ENCODE measurements at regions not wholly inside any gene's neighbourhood (a gene's known extent, or its start where the extent isn't known, plus 50 kb on each side); places are given as distances from the start of the nearest gene placed in this dataset.

DNA sequence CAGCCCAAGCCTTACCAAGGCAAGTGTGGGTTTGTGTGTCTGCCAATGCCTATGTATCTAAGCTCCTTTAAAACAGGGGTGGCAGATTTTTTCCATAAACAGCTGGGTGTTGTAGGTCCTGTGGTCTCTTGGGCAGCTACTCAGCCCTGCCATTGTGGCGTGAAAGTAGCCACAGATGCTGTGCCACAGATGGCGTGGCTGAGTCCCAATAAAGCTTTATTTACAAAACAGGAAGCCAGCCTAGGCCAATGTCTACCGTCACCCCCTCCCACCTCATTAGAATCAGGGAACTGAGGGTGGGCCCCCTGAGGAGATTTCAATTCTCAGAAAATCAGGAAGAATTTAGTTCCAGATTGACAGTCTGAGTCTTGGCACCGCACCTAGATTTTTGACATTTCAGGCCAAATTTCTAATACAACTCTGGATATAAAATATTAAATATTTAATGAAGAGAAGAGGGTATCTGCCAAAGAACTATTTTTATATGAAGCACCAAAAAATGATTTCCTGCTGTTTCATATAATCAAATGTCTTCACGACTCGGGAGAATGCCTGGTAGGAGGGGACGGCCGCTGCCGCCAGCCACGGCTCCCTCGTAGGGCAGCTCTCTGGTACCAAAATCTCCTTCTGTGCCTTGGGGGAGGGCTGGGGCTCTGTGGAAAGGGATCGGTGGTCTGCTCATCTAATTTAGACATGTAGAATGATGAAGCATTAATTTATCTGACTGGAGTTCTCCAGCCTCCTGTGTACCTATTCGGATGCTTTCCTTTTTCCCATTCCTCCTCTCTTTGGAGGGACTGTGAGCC is 420.9 kb downstream of the IRX2 start:
- POLR2A ChIA-PET (ENCODE audit: partially characterized antibody) = no interaction called here
- H4K8ac ChIP-seq (ENCODE audit: extremely low read depth, insufficient read depth, low read length) = no peak overlapping the region
- TF ChIP-seq MAFK (IDR thresholded peaks at IDR 0.05; ENCODE audit: low read depth, low read length) = no peak
- no peak for TF ChIP-seq TAF7 (optimal IDR thresholded peaks at IDR 0.05; ENCODE audit: borderline replicate concordance, low read depth, low read length)

More for the DNA sequence above, 420.9 kb downstream of the IRX2 start:
- H3K4ac ChIP-seq (replicated peaks; ENCODE audit: insufficient read length, low read depth, low read length) = no peak overlapping the region
- no peak for DNase-seq (ENCODE audit: low read depth in 1 of 2, low spot score in 2 of 2)
- H2BK15ac ChIP-seq (ENCODE audit: low read length) = no peak overlapping the region
- no peak overlapping the region for H2BK12ac ChIP-seq (ENCODE audit: low read depth, low read length)
- FAIRE-seq = no peak
- no peaks in the 10 kb centered on the region; a peak in 1 of 4 replicates for H3K79me2 ChIP-seq (ENCODE audit: control insufficient read depth in 1 of 2, insufficient read depth in 2 of 2, low read length in 2 of 2)
- H3K27ac ChIP-seq (ENCODE audit: low read depth, low read length) = no peak overlapping the region
- H2AK5ac ChIP-seq (ENCODE audit: low read depth, low read length) = no peak overlapping the region
- no peak overlapping the region for H4K91ac ChIP-seq (replicated peaks; ENCODE audit: insufficient read length, low read length)
- no peak overlapping the region for H3K23ac ChIP-seq (ENCODE audit: insufficient read length)
- H3K36me3 ChIP-seq (ENCODE audit: control insufficient read depth in 2 of 4, insufficient read depth in 4 of 4, low read length in 3 of 4) = no peaks in the 10 kb centered on the region; a peak in 1 of 8 replicates
- H3K79me1 ChIP-seq (ENCODE audit: low read depth, low read length) = 0 out of 2 replicates have a peak, but pooled peaks cover 2% of the 10 kb centered on the region
- H2BK20ac ChIP-seq (ENCODE audit: low read length) = no peak overlapping the region
- H3K4me2 ChIP-seq (ENCODE audit: insufficient read depth in 1 of 2, low read depth in 2 of 2, low read length in 2 of 2) = no peak overlapping the region
- no peak overlapping the region for H3K56ac ChIP-seq (replicated peaks; ENCODE audit: insufficient read length, low read depth, low read length)
- H3K18ac ChIP-seq (ENCODE audit: extremely low read depth, low read length) = no peak overlapping the region
- H2BK120ac ChIP-seq (replicated peaks; ENCODE audit: low read depth, low read length) = no peak overlapping the region
- no peak overlapping the region for H3K9ac ChIP-seq (replicated peaks in 1 of 4; ENCODE audit: extremely low read depth in 1 of 4, low read depth in 3 of 4, low read length in 3 of 4)
- H4K20me1 ChIP-seq (replicated peaks in 1 of 2; ENCODE audit: control insufficient read depth in 1 of 2, insufficient read depth in 2 of 2, low read length in 2 of 2) = peaks cover 0 to 6% of the 10 kb centered on the region in 2 experiments
- H3K9me3 ChIP-seq (ENCODE audit: insufficient read depth in 2 of 2, low read depth in 1 of 2, low read length in 1 of 2) = no peaks in the 10 kb centered on the region
- no peaks in the 10 kb centered on the region; a peak in 1 of 7 replicates for H3K27me3 ChIP-seq (replicated peaks in 1 of 4; ENCODE audit: control insufficient read depth in 3 of 4, extremely low read depth in 1 of 4, insufficient read depth in 3 of 4, low read length in 3 of 4)
- CTCF ChIA-PET (ENCODE audit: partially characterized antibody) = no interaction called here
- no peak overlapping the region for H3K4me3 ChIP-seq (ENCODE audit: extremely low read depth in 1 of 4, insufficient read depth in 2 of 4, low read depth in 3 of 4, low read length in 4 of 4)
- H2BK5ac ChIP-seq (ENCODE audit: low read depth, low read length) = no peak overlapping the region
- H3K23me2 ChIP-seq (ENCODE audit: low read depth, low read length) = no peaks in the 10 kb centered on the region; the same call in 1 of the 2 replicates
- H3K14ac ChIP-seq (ENCODE audit: insufficient read length) = no peak overlapping the region
- no peak overlapping the region for H4K5ac ChIP-seq (ENCODE audit: insufficient read length, low read depth, low read length)
- 85% methylated on average over 12 of the region's 13 CpGs; no CpG with 5 or more reads in 1 of the 2 experiments for WGBS, 2 experiments (ENCODE audit: extremely low coverage in 1 of 2, insufficient coverage in 1 of 2, insufficient read length in 1 of 2, insufficient replicate concordance in 2 of 2, low coverage in 1 of 2, low lambda C conversion rate in 2 of 2, missing lambda C conversion rate in 1 of 2)
- H2AFZ ChIP-seq (ENCODE audit: low read length) = no peak overlapping the region
- peaks cover 0 to 11% (median under 1%) of the 10 kb centered on the region in 4 experiments; a peak in 1 of 7 replicates for H3K4me1 ChIP-seq (replicated peaks in 1 of 4; ENCODE audit: control insufficient read depth in 3 of 4, insufficient read depth in 4 of 4, low read length in 3 of 4)

Data from H1 (cell line).